NB4 (cell line): ENCODE measurements at regions not wholly inside any gene's neighbourhood (a gene's known extent, or its start where the extent isn't known, plus 50 kb on each side); places are given as distances from the start of the nearest gene placed in this dataset.

ENCODE experiments used
- DNase-seq: peaks from one replicate; pipeline ENCODE4 v3.0.0; 2010; ENCODE audit warnings: low read depth
- H3K4me3 ChIP-seq: one replicate; pipeline ENCODE4 v1.5.1; 2011; ENCODE audit warnings: mild to moderate bottlenecking, low read depth, low read length, moderate library complexity
- MYC ChIP-seq: IDR thresholded peaks from 2 replicates; pipeline ENCODE4 v1.6.1; 2011; ENCODE audit warnings: low read depth, low read length
- POLR2A ChIP-seq: IDR thresholded peaks from 2 replicates; pipeline ENCODE4 v1.6.1; 2011; ENCODE audit warnings: mild to moderate bottlenecking; ENCODE audit not compliant: insufficient read length; ENCODE audit errors: extremely low read depth
- TF ChIP-seq, protein P1 (sequence below): IDR thresholded peaks from 2 replicates; pipeline ENCODE4 v1.6.1; 2011; ENCODE audit warnings: low read depth, low read length
- TF ChIP-seq, protein P2 (sequence below): IDR thresholded peaks from one replicate; pipeline ENCODE4 v1.5.1; 2012; ENCODE audit warnings: low read depth, low read length

DNA sequence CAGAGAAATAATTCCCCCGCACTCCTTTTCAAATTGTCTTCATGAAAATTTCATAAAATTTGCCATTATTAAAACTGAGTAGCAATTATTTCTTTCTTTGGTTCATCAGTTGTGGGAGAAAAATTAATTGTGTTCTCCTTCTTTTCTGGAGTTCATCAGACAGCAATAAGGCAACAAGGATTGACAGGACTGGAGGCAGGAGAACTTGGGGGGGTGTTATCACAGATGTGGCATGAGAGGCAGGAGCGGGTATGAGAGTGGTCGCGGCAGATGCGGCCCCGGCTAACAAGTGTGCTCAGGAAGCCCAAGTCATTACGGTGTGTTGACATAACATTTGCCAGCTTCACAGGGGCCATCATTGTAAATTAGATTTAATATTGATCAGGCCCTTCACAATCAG lies 306.6 kb upstream of the TMPO start:
- no peak overlapping the region for H3K4me3 ChIP-seq
- DNase-seq, result no peak
- TF ChIP-seq, protein P1, sequence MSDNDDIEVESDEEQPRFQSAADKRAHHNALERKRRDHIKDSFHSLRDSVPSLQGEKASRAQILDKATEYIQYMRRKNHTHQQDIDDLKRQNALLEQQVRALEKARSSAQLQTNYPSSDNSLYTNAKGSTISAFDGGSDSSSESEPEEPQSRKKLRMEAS, result no peak
- no peak for TF ChIP-seq MYC

GRCh38 chr12:98211909-98212695 lies 303.3 kb upstream of the TMPO start:
- no peak overlapping the region for H3K4me3 ChIP-seq
- TF ChIP-seq POLR2A, result no peak
- TF ChIP-seq, protein P2, sequence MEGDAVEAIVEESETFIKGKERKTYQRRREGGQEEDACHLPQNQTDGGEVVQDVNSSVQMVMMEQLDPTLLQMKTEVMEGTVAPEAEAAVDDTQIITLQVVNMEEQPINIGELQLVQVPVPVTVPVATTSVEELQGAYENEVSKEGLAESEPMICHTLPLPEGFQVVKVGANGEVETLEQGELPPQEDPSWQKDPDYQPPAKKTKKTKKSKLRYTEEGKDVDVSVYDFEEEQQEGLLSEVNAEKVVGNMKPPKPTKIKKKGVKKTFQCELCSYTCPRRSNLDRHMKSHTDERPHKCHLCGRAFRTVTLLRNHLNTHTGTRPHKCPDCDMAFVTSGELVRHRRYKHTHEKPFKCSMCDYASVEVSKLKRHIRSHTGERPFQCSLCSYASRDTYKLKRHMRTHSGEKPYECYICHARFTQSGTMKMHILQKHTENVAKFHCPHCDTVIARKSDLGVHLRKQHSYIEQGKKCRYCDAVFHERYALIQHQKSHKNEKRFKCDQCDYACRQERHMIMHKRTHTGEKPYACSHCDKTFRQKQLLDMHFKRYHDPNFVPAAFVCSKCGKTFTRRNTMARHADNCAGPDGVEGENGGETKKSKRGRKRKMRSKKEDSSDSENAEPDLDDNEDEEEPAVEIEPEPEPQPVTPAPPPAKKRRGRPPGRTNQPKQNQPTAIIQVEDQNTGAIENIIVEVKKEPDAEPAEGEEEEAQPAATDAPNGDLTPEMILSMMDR, result no peak
- TF ChIP-seq, protein P1, result no peak
- TF ChIP-seq MYC, result no peak
- no peak for DNase-seq

DNA sequence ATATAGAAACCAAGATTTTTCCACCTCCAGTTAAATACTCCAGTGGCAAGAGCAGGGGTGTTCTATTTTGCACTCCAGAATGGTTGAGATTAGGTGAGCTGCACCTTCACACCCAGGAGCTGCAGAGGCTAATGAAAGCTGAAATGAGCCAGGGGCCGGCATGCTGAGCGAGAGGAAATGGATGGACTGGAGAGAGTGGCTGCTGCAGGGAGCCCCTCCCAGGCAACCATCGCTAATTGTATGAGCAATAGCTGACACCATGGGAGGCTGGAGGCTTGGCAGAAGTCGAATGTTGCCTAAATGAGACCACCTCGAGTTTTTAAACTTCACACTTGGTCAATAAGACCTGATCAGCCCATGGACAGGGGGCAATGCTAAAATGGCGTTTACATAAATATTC lies 301.8 kb upstream of the TMPO start:
- no peak overlapping the region for H3K4me3 ChIP-seq
- DNase-seq, result no peak
- TF ChIP-seq, protein P1, result no peak
- TF ChIP-seq MYC (no peak), POLR2A (no peak)
- TF ChIP-seq, protein P2, result no peak

DNA sequence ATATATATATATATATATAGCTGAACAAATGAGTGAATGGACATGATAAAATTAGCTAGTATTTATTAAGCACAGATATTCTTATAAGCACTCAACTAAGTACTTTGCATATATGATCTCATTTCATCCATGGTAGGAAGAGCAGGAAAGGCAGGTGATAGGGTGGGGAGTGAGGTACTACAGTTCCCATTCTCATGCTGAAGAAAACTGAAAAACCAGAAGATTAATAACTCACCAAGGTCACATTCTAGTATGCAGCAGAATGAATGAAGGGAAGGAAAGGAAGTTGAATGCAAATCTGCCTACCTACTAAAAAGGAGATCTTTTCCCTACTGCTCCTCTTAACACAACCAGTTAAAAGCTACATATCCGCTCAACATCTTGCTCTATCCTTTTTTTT lies 298.1 kb upstream of the TMPO start:
- TF ChIP-seq, protein P1, result no peak
- TF ChIP-seq, protein P2, result no peak
- TF ChIP-seq POLR2A (no peak), MYC (no peak)
- DNase-seq, result no peak
- H3K4me3 ChIP-seq, result no peak overlapping the region

DNA sequence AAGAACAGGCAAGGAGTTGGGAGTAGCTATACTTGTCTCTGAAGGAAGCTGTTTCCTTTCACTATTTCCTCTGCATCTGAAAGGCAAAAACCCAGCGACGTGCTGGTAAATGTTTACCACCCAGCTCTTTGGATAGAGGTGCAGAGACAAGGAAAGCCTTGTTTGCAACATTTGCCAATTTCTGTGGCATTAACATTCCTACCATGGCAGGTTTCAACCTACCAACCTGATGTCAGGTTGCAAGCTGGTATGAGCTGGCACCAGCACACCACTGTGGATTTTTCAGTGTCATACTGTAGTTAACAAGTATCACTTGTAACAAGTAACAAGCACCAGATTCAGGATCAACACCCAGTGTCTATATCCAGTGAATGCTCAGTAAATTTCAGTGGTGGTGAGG lies 294.8 kb upstream of the TMPO start:
- no peak for DNase-seq
- TF ChIP-seq, protein P1, result no peak
- TF ChIP-seq POLR2A, result no peak
- no peak for TF ChIP-seq MYC
- TF ChIP-seq, protein P2, result no peak
- no peak overlapping the region for H3K4me3 ChIP-seq

- TF ChIP-seq, protein P2, result no peak
- TF ChIP-seq, protein P1, result no peak
- TF ChIP-seq POLR2A (no peak), MYC (no peak)
- H3K4me3 ChIP-seq, result no peak overlapping the region
- no peak for DNase-seq
Measured at GRCh38 chr12:98221243-98221808, 294.1 kb upstream of the TMPO start.
